T-helper 2 cell treated with Interferon-gamma antibody and Interleukin-4, amounts not matched to agents 5 μg/mL and 100 μg/mL, for 36 hours (primary cell): ENCODE measurements at regions not wholly inside any gene's neighbourhood (a gene's known extent, or its start where the extent isn't known, plus 50 kb on each side); places are given as distances from the start of the nearest gene placed in this dataset.

ENCODE experiments used
- DNase-seq: peaks from one replicate; pipeline ENCODE4 v3.0.0; 2021; ENCODE audit warnings: low spot score
- H3K27ac Mint-ChIP-seq: one replicate; pipeline ENCODE4 v1.8.0; 2021; ENCODE audit warnings: mild to moderate bottlenecking, mixed read lengths
- H3K27me3 Mint-ChIP-seq: one replicate; pipeline ENCODE4 v1.8.0; 2021; ENCODE audit warnings: low read depth, mixed read lengths
- H3K36me3 Mint-ChIP-seq: one replicate; pipeline ENCODE4 v1.8.0; 2021; ENCODE audit warnings: low read depth, mixed read lengths
- H3K4me1 Mint-ChIP-seq: one replicate; pipeline ENCODE4 v1.8.0; 2021; ENCODE audit warnings: low read depth, mixed read lengths
- H3K4me3 Mint-ChIP-seq: one replicate; pipeline ENCODE4 v1.8.0; 2022; ENCODE audit warnings: mild to moderate bottlenecking, moderate library complexity, mixed read lengths
- H3K9me3 Mint-ChIP-seq: one replicate; pipeline ENCODE4 v1.8.0; 2021; ENCODE audit warnings: mixed read lengths

- H3K9me3 Mint-ChIP-seq = no peaks in the 10 kb centered on the region
- H3K4me3 Mint-ChIP-seq = no peak overlapping the region
- H3K36me3 Mint-ChIP-seq = peaks cover 11% of the 10 kb centered on the region
- H3K27me3 Mint-ChIP-seq = no peaks in the 10 kb centered on the region
- no peak for DNase-seq
- H3K27ac Mint-ChIP-seq = no peak overlapping the region
- peaks cover 3% of the 10 kb centered on the region for H3K4me1 Mint-ChIP-seq
These were observed 110.3 kb downstream of the RFLNA start for GRCh38 chr12:124405151-124405550.

DNA sequence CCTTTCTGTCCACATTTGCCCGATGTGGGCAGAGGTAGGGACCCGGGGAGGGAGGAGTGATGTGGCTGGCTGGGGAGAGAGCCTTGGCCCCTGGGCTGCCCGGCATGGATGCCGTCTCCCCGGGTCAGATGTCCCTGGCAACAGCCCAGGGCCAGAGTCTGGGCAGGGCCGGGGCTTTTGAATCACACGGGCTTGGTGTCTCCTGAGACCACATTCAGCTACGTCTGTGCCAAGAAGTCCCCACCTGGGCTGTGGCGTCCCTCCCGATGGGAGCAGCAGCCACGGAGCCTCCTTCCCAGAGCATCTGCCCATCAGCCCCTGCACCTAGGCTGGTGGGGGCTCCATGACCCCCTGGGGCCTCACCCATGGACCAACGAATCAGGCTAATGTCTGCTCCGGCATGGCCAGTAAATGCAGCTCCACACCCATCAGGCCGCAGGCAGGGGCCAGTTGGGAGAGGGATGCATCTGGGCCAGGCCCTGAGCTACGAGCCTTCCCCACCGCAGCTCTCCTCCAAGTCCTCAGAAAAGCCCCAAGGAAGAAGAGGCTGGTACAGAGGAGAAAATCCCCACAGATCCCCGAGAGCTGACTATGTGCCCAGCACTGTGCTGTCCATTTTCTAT is 109.4 kb downstream of the RFLNA start:
- Mint-ChIP-seq H3K27ac (no peak overlapping the region), H3K4me1 (peaks cover 3% of the 10 kb centered on the region), H3K9me3 (no peaks in the 10 kb centered on the region), H3K36me3 (peaks cover 16% of the 10 kb centered on the region), H3K4me3 (no peak overlapping the region), H3K27me3 (no peaks in the 10 kb centered on the region)
- no peak for DNase-seq

GRCh38 chr12:124403273-124403672 is 108.4 kb downstream of the RFLNA start:
- DNase-seq = no peak
- H3K36me3 Mint-ChIP-seq = peaks cover 16% of the 10 kb centered on the region
- H3K27ac Mint-ChIP-seq = no peak overlapping the region

DNA sequence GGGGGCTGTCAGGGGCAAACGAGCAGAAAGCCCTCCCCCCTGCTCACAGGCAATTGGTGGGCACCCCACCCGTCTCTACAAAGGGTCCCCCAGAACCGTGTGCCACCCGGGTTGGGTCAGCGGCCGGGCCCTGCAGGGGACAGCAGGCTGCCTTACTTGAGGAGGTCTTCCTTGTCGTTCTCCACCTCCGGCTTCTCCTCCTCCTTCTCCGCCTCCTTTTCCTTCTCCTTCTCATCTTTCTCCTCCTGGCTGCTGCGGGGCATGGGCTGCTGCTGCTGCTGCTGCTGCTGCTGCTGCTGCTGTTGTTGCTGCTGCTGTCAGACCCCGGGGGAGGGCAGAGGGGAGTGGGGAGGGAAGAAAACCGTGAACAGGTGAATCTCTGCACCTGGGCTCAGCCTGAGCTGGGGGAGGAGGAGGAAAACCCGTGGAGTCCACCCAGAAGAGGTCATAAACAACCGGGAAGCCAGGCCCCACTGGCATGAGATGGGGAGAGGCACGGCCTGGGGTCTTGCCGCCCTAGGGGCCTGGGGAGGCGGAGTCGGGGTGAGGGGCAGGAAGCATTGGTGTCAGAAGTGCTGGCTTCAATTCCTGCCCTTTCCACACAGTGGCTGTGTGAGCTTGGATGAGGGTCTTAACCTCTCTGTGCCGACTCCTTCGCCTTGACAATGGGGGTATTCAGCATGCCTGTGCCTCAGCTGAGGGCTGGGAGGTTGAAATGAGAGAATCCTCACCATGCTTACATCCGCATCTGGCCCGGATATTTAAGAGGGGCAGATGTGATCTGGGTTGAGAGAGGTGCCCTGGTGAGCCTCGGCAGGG is 107.6 kb downstream of the RFLNA start:
- Mint-ChIP-seq H3K4me3 (no peak overlapping the region), H3K27me3 (no peaks in the 10 kb centered on the region)

More at GRCh38 chr12:124403273-124403672, 108.4 kb downstream of the RFLNA start:
- no peaks in the 10 kb centered on the region for H3K27me3 Mint-ChIP-seq
- no peaks in the 10 kb centered on the region for H3K9me3 Mint-ChIP-seq
- H3K4me3 Mint-ChIP-seq = no peak overlapping the region
- H3K4me1 Mint-ChIP-seq = peaks cover 3% of the 10 kb centered on the region

DNA sequence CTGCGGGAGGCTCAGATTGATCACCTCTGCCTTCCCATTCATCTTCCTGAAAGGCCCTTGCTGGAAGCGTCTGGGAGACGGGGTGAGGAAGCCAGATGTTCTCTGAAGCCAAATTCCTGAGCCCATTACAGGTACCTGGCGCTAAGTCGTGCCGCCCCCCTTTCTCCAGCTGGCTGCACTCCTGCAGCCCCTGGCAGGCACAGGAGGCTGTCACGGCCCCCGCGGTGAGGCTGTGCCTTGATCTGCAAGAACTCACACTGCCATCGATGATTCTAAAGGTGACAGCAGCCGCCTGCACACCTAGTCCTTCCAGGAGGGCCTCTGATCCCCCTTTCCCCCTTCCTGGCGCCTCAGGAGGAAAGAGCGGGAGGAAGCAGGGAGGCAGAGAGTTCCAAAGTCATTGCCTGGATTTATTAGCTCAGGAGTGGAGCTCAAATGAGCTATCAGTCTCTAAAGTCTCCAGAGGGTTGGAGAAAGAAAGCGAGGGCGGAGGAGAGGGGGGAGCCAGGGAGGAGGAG is 106.9 kb downstream of the RFLNA start:
- Mint-ChIP-seq H3K4me3 (no peak overlapping the region), H3K27ac (no peak overlapping the region), H3K27me3 (no peaks in the 10 kb centered on the region), H3K4me1 (peaks cover 3% of the 10 kb centered on the region), H3K9me3 (no peaks in the 10 kb centered on the region), H3K36me3 (peaks cover 16% of the 10 kb centered on the region)
- DNase-seq = no peak

More for the DNA sequence above, 107.6 kb downstream of the RFLNA start:
- Mint-ChIP-seq H3K4me1 (peaks cover 3% of the 10 kb centered on the region), H3K27ac (no peak overlapping the region), H3K9me3 (no peaks in the 10 kb centered on the region), H3K36me3 (peaks cover 16% of the 10 kb centered on the region)
- no peak for DNase-seq

DNA sequence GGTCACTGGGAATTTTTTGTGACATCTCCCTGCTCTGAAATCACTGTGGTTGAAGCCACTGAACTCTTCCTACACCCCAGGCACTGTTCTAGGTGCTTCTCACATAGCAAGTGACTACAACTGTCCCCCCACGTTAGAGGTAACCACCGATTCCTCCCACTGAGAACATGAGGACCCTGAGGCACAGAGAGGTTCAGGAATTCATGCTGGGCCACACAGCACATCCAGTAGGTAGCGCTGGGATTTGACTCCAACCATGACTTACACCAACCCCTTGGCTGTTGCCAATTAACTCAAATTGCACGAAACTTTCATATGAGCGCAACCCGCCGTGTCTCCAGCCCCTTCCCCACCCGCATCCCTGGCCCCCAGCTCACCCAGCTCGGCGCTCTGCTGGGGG is 105.2 kb downstream of the RFLNA start:
- H3K27me3 Mint-ChIP-seq = no peaks in the 10 kb centered on the region
- peaks cover 16% of the 10 kb centered on the region for H3K36me3 Mint-ChIP-seq
- peaks cover 3% of the 10 kb centered on the region for H3K4me1 Mint-ChIP-seq
- no peaks in the 10 kb centered on the region for H3K9me3 Mint-ChIP-seq
- H3K27ac Mint-ChIP-seq = no peak overlapping the region
- no peak overlapping the region for H3K4me3 Mint-ChIP-seq
- DNase-seq = no peak

GRCh38 chr12:124399622-124400021 is 104.7 kb downstream of the RFLNA start:
- peaks cover 16% of the 10 kb centered on the region for H3K36me3 Mint-ChIP-seq
- H3K27me3 Mint-ChIP-seq = no peaks in the 10 kb centered on the region

DNA sequence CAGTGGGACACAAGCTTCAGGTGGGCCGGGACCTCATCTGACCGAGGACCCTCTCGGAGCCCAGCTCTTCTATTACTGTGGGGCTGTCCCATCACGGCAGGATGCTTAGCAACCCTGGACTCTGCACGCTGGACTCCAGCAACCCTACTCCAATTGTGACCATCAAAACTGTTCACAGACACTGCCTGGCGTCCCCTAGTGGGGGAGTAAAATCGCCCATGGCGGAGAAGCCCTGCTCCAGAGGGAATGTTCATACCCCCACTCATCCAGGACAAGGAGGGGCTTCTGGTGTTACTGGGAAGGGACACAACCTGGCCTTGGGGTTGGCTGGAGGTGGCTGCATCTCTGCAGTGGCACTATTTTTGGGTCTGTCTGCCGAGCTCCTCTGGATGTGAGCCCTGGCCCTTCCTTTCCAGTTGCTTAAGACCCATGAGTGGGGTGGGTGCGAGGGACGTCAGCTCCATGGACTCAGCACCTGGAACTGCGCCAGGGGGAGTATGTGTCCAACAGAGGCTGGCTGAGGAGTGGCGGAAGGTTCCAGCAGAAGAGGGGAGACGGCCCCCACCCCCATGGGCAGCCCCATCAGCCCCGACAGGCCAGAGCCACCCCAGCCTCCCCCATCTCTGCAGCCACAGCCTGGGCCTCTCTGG is 103.8 kb downstream of the RFLNA start:
- Mint-ChIP-seq H3K27ac (no peak overlapping the region), H3K36me3 (peaks cover 20% of the 10 kb centered on the region), H3K4me3 (no peak overlapping the region), H3K9me3 (no peaks in the 10 kb centered on the region), H3K27me3 (no peaks in the 10 kb centered on the region), H3K4me1 (peaks cover 3% of the 10 kb centered on the region)
- DNase-seq = no peak

More at GRCh38 chr12:124399622-124400021, 104.7 kb downstream of the RFLNA start:
- no peak for DNase-seq
- H3K4me1 Mint-ChIP-seq = peaks cover 3% of the 10 kb centered on the region
- no peak overlapping the region for H3K27ac Mint-ChIP-seq
- H3K4me3 Mint-ChIP-seq = no peak overlapping the region
- H3K9me3 Mint-ChIP-seq = no peaks in the 10 kb centered on the region

- Mint-ChIP-seq H3K27ac (no peak overlapping the region), H3K4me3 (no peak overlapping the region), H3K9me3 (no peaks in the 10 kb centered on the region), H3K27me3 (no peaks in the 10 kb centered on the region), H3K4me1 (no peaks in the 10 kb centered on the region), H3K36me3 (peaks cover 18% of the 10 kb centered on the region)
- DNase-seq = no peak
These were observed 103.1 kb downstream of the RFLNA start for GRCh38 chr12:124397807-124398577.

DNA sequence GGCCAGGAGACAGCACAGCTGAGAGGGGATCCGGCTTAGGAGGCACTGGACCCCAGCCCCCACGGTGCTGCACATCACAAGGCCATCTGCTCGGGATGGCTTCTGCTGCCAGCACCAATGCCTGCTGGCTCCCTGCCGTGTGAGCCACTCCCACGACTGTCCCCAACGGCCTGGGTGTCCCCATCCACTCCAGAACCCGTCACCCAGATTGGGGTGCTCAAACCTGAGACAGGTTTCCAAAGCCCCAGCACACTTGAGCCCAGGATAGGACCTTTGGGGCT is 102.4 kb downstream of the RFLNA start:
- Mint-ChIP-seq H3K4me3 (no peak overlapping the region), H3K4me1 (peaks cover under 1% of the 10 kb centered on the region), H3K9me3 (no peaks in the 10 kb centered on the region), H3K36me3 (peaks cover 18% of the 10 kb centered on the region), H3K27ac (no peak overlapping the region), H3K27me3 (no peaks in the 10 kb centered on the region)
- no peak for DNase-seq

DNA sequence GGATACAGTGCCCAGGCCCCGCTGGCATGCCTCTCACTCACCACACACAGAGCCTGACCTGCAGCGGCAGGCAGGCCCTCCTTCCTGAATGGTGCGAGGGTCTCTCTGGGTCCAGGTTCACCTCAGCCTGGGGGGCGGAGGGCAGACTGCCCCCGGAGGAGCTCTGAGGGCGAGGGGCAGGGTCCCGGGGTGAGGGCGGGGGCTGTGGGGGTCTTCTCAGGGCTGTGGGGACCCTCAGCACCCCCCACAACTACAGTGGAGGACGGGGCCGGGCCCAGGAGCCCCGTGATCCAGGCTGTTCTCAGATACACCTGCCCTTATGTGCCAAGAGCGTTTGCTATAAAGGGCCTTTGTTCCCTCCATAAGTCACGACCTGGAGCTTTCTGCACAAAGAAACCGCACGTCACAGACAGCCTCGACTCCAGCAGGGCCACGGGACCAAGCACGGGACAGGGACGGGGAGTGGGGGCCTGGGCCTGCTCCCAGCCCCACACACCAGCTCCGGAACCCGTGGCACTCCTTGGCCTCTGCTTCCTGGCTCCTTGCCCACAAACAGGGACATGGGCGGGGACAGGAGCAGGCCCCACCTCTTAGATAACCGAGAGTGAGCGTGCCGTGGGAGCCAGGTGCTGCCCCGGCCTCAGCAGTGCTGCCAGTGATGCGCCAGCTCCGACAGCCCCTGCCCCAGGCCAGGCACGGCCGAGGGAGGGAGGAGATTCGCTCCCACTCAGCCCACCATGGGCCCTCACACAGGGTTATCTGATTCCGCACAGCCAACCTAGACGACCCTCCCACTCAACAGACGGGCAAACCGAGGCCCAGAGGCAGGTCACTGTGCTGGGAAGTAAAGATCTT is 101.9 kb downstream of the RFLNA start:
- no peaks in the 10 kb centered on the region for H3K27me3 Mint-ChIP-seq
- H3K36me3 Mint-ChIP-seq = peaks cover 18% of the 10 kb centered on the region
- H3K4me3 Mint-ChIP-seq = no peak overlapping the region
- no peak overlapping the region for H3K27ac Mint-ChIP-seq
- DNase-seq = no peak
- peaks cover 6% of the 10 kb centered on the region for H3K4me1 Mint-ChIP-seq
- H3K9me3 Mint-ChIP-seq = no peaks in the 10 kb centered on the region

DNA sequence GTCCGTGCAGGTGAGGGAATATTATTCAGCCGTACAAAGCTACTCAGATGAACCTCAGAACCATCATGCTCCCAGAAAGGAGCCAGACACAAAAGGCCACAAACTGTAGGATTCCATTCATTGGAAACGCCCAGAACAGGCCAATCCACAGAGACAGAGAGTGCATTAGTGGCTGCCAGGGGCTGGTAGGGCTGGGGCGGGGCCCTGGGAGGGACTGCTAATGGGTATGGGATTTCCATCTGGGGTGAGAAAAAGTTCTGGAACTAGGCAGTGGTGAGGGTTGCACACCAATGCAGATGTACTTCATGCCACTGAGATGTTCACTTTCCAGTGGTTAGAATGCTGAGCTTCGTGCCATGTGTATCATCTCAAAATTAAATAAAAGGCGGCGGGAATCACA is 101.1 kb downstream of the RFLNA start:
- no peak overlapping the region for H3K4me3 Mint-ChIP-seq
- H3K9me3 Mint-ChIP-seq = no peaks in the 10 kb centered on the region
- H3K27ac Mint-ChIP-seq = no peak overlapping the region
- H3K27me3 Mint-ChIP-seq = no peaks in the 10 kb centered on the region
- H3K36me3 Mint-ChIP-seq = peaks cover 15% of the 10 kb centered on the region
- peaks cover 14% of the 10 kb centered on the region for H3K4me1 Mint-ChIP-seq
- no peak for DNase-seq

DNA sequence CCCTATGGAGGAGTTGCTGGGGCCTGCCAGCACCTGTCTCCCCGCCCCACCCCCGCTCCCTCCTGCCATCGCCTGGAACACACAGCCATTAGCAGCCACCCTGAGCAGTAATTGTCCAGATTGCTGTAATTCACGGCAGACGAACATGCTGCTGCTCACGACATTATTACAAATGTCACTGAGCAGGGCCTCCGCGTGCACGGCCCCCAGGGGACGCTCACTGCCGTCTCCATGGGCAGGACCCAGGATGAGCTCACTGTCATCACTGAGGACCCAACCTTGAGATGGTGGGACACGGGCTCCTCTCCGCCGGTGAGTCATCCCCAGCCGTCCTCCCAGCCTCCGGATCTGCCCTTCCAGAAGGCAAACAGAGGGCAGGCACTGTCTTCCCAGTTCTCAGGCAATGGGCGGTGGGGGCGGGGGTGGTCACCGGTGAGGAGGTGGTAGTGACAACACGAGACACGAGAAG is 100.4 kb downstream of the RFLNA start:
- Mint-ChIP-seq H3K27ac (no peak overlapping the region), H3K27me3 (no peaks in the 10 kb centered on the region), H3K36me3 (peaks cover 17% of the 10 kb centered on the region), H3K4me1 (peaks cover 17% of the 10 kb centered on the region), H3K9me3 (no peaks in the 10 kb centered on the region), H3K4me3 (no peak overlapping the region)
- no peak for DNase-seq
